ENCODE measurements at regions not wholly inside any gene's neighbourhood (a gene's known extent, or its start where the extent isn't known, plus 50 kb on each side); places are given as distances from the start of the nearest gene placed in this dataset.

GRCh38 chrX:122857734-122858133 is 326.3 kb upstream of the GRIA3 start:
- TF ChIP-seq, protein P1, sequence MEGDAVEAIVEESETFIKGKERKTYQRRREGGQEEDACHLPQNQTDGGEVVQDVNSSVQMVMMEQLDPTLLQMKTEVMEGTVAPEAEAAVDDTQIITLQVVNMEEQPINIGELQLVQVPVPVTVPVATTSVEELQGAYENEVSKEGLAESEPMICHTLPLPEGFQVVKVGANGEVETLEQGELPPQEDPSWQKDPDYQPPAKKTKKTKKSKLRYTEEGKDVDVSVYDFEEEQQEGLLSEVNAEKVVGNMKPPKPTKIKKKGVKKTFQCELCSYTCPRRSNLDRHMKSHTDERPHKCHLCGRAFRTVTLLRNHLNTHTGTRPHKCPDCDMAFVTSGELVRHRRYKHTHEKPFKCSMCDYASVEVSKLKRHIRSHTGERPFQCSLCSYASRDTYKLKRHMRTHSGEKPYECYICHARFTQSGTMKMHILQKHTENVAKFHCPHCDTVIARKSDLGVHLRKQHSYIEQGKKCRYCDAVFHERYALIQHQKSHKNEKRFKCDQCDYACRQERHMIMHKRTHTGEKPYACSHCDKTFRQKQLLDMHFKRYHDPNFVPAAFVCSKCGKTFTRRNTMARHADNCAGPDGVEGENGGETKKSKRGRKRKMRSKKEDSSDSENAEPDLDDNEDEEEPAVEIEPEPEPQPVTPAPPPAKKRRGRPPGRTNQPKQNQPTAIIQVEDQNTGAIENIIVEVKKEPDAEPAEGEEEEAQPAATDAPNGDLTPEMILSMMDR (IDR thresholded peaks at IDR 0.05; ENCODE audit: low read length), result no peak
- TF ChIP-seq EZH2phosphoT487 (IDR thresholded peaks at IDR 0.05; ENCODE audit: low read length) (no peak), EZH2 (optimal IDR thresholded peaks at IDR 0.05; ENCODE audit: low read depth, low read length) (no peak)
